ENCODE measurements at regions not wholly inside any gene's neighbourhood (a gene's known extent, or its start where the extent isn't known, plus 50 kb on each side); places are given as distances from the start of the nearest gene placed in this dataset.

DNA sequence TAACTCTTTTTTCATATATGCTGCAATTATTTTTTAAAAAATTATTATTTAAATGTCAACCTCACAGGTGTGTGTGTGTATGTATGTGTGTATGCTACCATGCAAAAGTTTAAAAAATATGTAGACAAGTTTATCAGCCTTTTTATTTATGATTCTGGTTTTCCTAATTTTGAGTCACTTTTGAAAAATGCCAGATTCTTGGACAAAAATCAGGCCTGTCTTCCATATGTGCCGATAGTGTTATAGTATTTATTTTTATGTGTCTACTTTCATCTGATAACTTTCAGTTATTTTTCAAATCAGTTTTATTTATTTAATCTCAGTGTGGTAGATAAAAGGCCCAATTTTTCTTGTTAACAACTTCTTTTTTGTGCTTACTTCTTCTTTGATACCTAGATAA lies 176.2 kb downstream of the RDH14 start:
- TF ChIP-seq, protein P1, sequence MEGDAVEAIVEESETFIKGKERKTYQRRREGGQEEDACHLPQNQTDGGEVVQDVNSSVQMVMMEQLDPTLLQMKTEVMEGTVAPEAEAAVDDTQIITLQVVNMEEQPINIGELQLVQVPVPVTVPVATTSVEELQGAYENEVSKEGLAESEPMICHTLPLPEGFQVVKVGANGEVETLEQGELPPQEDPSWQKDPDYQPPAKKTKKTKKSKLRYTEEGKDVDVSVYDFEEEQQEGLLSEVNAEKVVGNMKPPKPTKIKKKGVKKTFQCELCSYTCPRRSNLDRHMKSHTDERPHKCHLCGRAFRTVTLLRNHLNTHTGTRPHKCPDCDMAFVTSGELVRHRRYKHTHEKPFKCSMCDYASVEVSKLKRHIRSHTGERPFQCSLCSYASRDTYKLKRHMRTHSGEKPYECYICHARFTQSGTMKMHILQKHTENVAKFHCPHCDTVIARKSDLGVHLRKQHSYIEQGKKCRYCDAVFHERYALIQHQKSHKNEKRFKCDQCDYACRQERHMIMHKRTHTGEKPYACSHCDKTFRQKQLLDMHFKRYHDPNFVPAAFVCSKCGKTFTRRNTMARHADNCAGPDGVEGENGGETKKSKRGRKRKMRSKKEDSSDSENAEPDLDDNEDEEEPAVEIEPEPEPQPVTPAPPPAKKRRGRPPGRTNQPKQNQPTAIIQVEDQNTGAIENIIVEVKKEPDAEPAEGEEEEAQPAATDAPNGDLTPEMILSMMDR (conservative IDR thresholded peaks at IDR 0.05; ENCODE audit: low read depth in 2 of 2): no peak
- no peak for TF ChIP-seq EZH2 (IDR thresholded peaks at IDR 0.05; ENCODE audit: low read depth, unreplicated experiment)
